Kasumi-1 (cell line): ENCODE measurements at regions not wholly inside any gene's neighbourhood (a gene's known extent, or its start where the extent isn't known, plus 50 kb on each side); places are given as distances from the start of the nearest gene placed in this dataset.
A peak's percentile ranks its signal among the peaks of the same experiment; 100 is the strongest.
"Not testable (repeated sequence)": the region's sequence is repeated elsewhere in the genome, so short reads cannot be mapped to it uniquely, and the experiment has no call there.

ENCODE experiments used
- DNase-seq, 2 experiments: peaks; one replicate each; lab custom pipeline; 2025; lab: John Stamatoyannopoulos, UW

- DNase-seq: no peak
Observed at GRCh38 chr13:76829572-76830327, 56.5 kb downstream of the KCTD12 start.

GRCh38 chr13:76828316-76828741, 57.9 kb downstream of the KCTD12 start:
- DNase-seq: no peak

GRCh38 chr13:76826527-76826926, 59.7 kb downstream of the KCTD12 start:
- no peak for DNase-seq

- no peak for DNase-seq
Observed at GRCh38 chr13:76825430-76825829, 60.8 kb downstream of the KCTD12 start.

GRCh38 chr13:76823969-76824368, 62.2 kb downstream of the KCTD12 start:
- no peak for DNase-seq

GRCh38 chr13:76822698-76823267, 63.4 kb downstream of the KCTD12 start:
- DNase-seq: peak; percentile 37 to 38

GRCh38 chr13:76821222-76821621, 65.0 kb downstream of the KCTD12 start:
- DNase-seq: not testable (repeated sequence)

- no peak for DNase-seq
Observed at GRCh38 chr13:76820759-76821158, 65.4 kb downstream of the KCTD12 start.

GRCh38 chr13:76816394-76816793, 69.8 kb downstream of the KCTD12 start:
- DNase-seq: no peak

GRCh38 chr13:76815344-76815743, 70.9 kb downstream of the KCTD12 start:
- no peak for DNase-seq

- peak; percentile 52 to 65 for DNase-seq
Observed at GRCh38 chr13:76813891-76814290, 72.3 kb downstream of the KCTD12 start.

- no peak for DNase-seq
Observed at GRCh38 chr13:76813000-76813691, 73.1 kb downstream of the KCTD12 start.

- DNase-seq: no peak
Observed at GRCh38 chr13:76812206-76812897, 73.9 kb downstream of the KCTD12 start.

- DNase-seq: no peak
Observed at GRCh38 chr13:76809389-76809788, 76.8 kb downstream of the KCTD12 start.

- no peak for DNase-seq
Observed at GRCh38 chr13:76808927-76809326, 77.3 kb downstream of the KCTD12 start.

- no peak for DNase-seq
Observed at GRCh38 chr13:76804801-76805200, 81.4 kb downstream of the KCTD12 start.

- peak; percentile 57 to 63 for DNase-seq
Observed at GRCh38 chr13:76803831-76804230, 82.4 kb downstream of the KCTD12 start.

GRCh38 chr13:76800943-76801342, 85.3 kb downstream of the KCTD12 start:
- DNase-seq: no peak

GRCh38 chr13:76799696-76800095, 86.5 kb downstream of the KCTD12 start:
- DNase-seq: peak in 1 of 2 experiments; percentile 6

GRCh38 chr13:76798037-76798436, 88.2 kb downstream of the KCTD12 start:
- peak in 1 of 2 experiments; percentile 6 for DNase-seq

- no peak for DNase-seq
Observed at GRCh38 chr13:76797361-76797760, 88.8 kb downstream of the KCTD12 start.

- DNase-seq: no peak
Observed at GRCh38 chr13:76796851-76797250, 89.4 kb downstream of the KCTD12 start.
